HS-5 (cell line): ENCODE measurements at regions not wholly inside any gene's neighbourhood (a gene's known extent, or its start where the extent isn't known, plus 50 kb on each side); places are given as distances from the start of the nearest gene placed in this dataset.

Source experiments
- DNase-seq: peaks from one replicate; pipeline ENCODE4 v3.0.0-alpha.2; 2012; ENCODE audit warnings: low read depth

- DNase-seq: no peak
Observed at GRCh38 chr17:33977729-33978514, 277.2 kb upstream of the CCL2 start.

GRCh38 chr17:33978889-33979288 lies 276.2 kb upstream of the CCL2 start:
- no peak for DNase-seq

GRCh38 chr17:33980193-33980592 lies 274.9 kb upstream of the CCL2 start:
- DNase-seq: no peak

GRCh38 chr17:33981711-33982601 lies 273.1 kb upstream of the CCL2 start:
- no peak for DNase-seq

- no peak for DNase-seq
Observed at GRCh38 chr17:33982909-33983308, 272.2 kb upstream of the CCL2 start.

- no peak for DNase-seq
Observed at GRCh38 chr17:33983824-33984574, 271.1 kb upstream of the CCL2 start.

GRCh38 chr17:33986088-33986487 lies 269.0 kb upstream of the CCL2 start:
- DNase-seq: no peak

- no peak for DNase-seq
Observed at GRCh38 chr17:33986566-33986965, 268.5 kb upstream of the CCL2 start.

- no peak for DNase-seq
Observed at GRCh38 chr17:33987162-33987561, 267.9 kb upstream of the CCL2 start.

GRCh38 chr17:33989361-33990148 lies 265.5 kb upstream of the CCL2 start:
- no peak for DNase-seq

GRCh38 chr17:33990943-33991706 lies 264.0 kb upstream of the CCL2 start:
- DNase-seq: no peak

GRCh38 chr17:33992113-33992512 lies 263.0 kb upstream of the CCL2 start:
- DNase-seq: no peak

GRCh38 chr17:34000639-34001038 lies 254.4 kb upstream of the CCL2 start:
- no peak for DNase-seq

- DNase-seq: no peak
Observed at GRCh38 chr17:34001246-34001645, 253.8 kb upstream of the CCL2 start.

- DNase-seq: no peak
Observed at GRCh38 chr17:34006126-34006525, 249.0 kb upstream of the CCL2 start.

GRCh38 chr17:34008125-34008524 lies 247.0 kb upstream of the CCL2 start:
- no peak for DNase-seq

- no peak for DNase-seq
Observed at GRCh38 chr17:34009912-34010311, 245.2 kb upstream of the CCL2 start.

- no peak for DNase-seq
Observed at GRCh38 chr17:34010534-34010933, 244.6 kb upstream of the CCL2 start.

- DNase-seq: no peak
Observed at GRCh38 chr17:34011599-34011998, 243.5 kb upstream of the CCL2 start.

GRCh38 chr17:34012709-34013375 lies 242.2 kb upstream of the CCL2 start:
- no peak for DNase-seq
